ENCODE measurements at regions not wholly inside any gene's neighbourhood (a gene's known extent, or its start where the extent isn't known, plus 50 kb on each side); places are given as distances from the start of the nearest gene placed in this dataset.

GRCh38 chr18:61943175-61943964, 50.6 kb upstream of the RNF152 start:
- in situ Hi-C loops (cut with MboI; ENCODE audit: low pct_ligation_motif_present in 1 of 4, low pct_unique_long_range_greater_than_20kb in 1 of 4, low sequenced_read_pairs in 3 of 4) = no loop called here
- 71 to 81% methylated on average over 3 of the region's 3 CpGs for WGBS, 2 donors (ENCODE audit: low coverage in 1 of 2)

More at GRCh38 chr18:61943175-61943964, 50.6 kb upstream of the RNF152 start:
- no peaks in the 10 kb centered on the region for H3K9me3 ChIP-seq
- DNase-seq = no peak
- TF ChIP-seq CTCF (IDR thresholded peaks at IDR 0.05) = no peak
- no peak for TF ChIP-seq POLR2A (IDR thresholded peaks at IDR 0.05)
- TF ChIP-seq POLR2AphosphoS5 (IDR thresholded peaks at IDR 0.05) = no peak
- TF ChIP-seq EP300 (IDR thresholded peaks at IDR 0.05; ENCODE audit: low read depth) = no peak
- no peak overlapping the region for H3K4me3 ChIP-seq
- no peaks in the 10 kb centered on the region for H3K36me3 ChIP-seq
- H3K4me1 ChIP-seq = peaks cover 0 to 4% (median 0%) of the 10 kb centered on the region in 4 donors
- intact Hi-C loops (cut with DNase I; ENCODE audit: low total_unique reads) = no loop called here
- H3K27me3 ChIP-seq = no peaks in the 10 kb centered on the region
- H3K27ac ChIP-seq = no peak overlapping the region
